Ecto neural progenitor cell (in vitro differentiated cells): ENCODE measurements at regions not wholly inside any gene's neighbourhood (a gene's known extent, or its start where the extent isn't known, plus 50 kb on each side); places are given as distances from the start of the nearest gene placed in this dataset.
"Not testable (repeated sequence)": the region's sequence is repeated elsewhere in the genome, so short reads cannot be mapped to it uniquely, and the experiment has no call there.

Source experiments
- DNase-seq: peaks from one replicate; pipeline ENCODE4 v3.0.0-alpha.2; 2018; ENCODE audit warnings: low spot score

DNA sequence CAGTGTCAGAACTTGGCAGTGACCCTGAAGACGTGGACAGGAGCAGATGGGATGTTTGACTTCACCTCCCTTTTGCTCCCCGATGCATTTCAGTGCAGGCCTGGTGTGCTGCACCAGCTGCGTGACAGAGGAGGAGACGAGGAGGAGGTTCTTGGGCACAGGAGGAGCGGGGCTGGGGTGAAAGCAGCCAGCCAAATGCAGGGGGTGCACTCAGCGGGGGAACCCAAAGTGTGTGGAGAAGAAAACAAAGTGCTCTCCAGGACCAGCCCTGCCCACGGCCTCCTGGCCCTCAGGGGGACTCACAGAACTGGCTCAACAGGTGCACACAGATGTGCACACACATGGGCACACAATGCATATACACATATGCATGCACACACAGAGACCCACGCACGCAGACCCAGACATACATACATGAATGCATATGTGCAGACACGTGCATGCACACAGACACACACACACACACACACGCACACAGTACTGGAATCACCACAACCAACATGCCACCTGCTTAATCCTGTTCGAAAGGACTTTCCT is 91.7 kb upstream of the SFSWAP start:
- DNase-seq: no peak

DNA sequence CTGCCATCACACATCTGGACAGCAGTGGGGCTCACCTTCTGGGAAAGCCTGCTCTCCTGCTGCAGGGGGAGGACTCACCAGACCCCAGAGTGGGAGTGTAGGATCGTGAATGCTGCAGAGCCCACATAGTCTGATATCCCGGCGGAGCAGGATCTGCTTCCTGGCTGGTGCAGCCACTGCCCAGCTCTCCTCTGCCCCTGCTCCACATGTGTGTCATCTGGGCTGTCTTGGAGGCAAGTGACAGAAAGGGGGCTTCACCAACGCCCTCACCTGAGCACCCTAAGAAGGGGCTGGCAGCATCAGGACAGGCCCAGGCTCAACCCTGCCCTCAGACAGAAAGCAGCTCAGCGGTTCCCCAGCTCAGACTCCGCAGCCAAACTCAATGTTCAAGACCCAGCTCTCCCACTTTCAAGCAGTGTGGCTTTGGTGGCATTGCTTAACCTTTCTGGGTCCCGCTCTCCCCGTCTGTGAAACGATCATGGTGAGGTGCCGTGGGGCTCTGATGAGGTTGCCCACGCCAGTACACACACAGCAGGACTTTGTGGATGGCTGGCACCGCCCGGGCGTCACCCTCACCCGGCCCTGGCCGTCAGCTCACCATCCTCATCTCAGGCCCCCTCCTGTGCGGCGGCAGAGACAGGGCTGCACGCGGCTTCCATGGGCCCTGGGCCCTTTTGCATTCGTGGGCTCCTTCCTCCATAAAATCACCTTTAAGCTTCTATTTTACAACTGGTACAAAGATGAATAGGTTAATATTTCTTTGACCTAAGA is 91.0 kb upstream of the SFSWAP start:
- no peak for DNase-seq

DNA sequence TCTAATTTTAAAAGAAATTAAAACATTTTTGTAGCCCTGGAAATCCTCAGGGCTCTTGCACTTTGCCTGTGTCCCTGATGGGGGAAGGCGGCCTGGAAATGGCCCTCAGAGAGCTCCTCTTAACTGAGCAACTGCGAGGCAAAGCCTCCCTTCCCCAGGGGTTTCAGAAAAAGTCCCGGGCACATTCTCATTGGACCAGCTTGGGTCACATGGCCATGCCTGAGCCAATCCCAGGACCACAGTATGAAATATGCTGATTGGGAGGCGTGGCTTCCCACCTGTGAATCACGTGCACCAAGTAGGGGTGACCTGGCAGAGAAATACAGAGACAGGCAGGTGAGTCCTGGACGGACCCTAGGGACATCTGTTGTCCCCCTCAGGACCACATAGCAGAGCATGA is 90.4 kb upstream of the SFSWAP start:
- DNase-seq: no peak

DNA sequence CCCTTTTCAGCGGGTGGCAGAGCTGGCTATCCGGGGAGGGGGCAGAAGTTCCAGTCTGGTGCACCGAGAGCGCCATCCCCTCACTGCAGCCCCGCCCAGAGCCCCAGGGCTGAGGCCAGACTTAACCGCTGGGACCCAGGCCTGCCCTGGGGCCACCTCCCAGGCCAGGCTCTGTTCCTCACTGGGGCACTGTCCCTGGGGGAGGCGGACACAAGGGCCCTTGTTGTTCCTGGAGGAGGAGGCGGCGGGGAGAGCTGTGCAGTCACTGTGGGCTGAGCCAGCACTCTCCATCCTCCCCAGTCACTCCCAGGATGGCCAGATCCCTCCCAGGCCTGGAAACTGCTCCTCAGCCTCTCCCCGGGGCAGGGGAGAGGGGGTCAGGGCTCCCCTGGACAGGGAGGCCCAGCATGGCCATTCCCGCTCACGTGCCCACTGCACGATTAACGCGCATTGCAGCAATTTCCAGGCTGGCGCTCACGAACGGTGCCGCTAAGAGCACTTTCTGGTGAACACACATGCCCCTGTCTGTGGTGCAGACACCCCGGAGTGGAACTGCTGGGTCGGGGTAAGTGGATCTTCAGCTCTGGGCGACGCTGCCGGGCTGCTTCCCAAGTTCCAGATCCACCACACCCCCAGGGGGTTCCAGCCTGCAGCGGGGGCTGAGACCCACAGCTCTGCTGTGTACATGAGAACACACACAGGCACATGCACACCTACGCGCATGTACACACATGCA is 89.8 kb upstream of the SFSWAP start:
- DNase-seq: no peak

DNA sequence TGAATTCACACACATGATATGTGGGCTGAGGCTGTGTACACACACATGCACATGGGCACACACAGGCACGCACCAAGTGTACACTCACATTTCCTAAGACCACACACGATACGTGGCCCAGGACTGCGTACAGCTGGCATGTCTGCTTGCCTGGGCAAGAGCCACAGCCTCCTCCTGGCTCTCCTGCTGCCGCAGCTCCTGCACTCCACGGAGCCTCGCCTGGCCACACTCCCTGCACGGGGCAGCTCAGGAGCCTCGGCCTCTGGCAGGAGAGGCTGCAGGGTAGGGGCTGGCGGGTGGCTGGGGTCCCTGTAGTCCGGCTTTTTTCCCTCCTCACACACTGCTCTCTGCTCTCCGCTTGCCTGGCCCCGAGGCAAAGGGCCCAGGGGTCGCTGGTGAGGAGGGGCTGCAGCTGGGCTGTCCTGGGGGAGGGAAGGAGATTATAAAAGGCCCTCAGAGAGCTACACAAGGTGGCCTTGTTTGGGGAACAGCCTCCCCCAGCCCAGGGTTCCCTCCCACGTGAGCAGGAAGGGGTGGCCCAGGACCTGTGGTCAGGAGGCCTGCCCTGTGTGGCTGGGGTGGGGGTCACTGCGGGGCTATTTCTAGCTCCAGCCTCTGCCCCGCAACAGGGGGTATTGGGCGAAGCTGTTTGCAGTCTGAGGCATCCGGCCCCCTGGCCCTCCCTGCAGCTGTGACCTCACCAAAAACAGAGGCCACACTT is 89.0 kb upstream of the SFSWAP start:
- DNase-seq: peak; percentile 85

DNA sequence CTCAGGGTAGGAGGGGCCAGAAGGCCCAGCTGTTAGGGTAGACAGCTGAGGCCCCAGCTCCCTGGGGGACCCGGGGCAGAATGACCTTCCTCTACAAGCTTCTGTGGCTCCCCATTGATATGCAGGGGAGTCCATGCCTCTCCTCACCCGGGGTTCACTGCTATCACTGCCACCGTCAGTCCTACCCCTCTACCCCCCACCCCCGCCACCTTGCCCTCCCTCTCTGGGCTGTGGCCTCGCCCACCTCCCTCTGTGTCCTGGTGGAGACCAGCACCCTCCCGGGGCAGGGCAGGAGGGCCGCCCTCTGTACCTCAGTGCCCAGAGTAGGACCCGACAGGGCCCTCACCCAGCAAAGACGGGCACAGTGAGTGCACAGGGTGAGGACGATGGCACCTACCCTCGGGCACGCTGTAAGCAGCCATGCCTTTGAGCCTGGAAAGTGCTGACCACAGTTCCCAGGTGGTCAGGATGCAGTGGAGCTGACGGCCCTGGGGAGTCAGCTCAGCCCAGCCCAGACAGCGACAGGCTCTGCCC is 88.4 kb upstream of the SFSWAP start:
- DNase-seq: no peak

DNA sequence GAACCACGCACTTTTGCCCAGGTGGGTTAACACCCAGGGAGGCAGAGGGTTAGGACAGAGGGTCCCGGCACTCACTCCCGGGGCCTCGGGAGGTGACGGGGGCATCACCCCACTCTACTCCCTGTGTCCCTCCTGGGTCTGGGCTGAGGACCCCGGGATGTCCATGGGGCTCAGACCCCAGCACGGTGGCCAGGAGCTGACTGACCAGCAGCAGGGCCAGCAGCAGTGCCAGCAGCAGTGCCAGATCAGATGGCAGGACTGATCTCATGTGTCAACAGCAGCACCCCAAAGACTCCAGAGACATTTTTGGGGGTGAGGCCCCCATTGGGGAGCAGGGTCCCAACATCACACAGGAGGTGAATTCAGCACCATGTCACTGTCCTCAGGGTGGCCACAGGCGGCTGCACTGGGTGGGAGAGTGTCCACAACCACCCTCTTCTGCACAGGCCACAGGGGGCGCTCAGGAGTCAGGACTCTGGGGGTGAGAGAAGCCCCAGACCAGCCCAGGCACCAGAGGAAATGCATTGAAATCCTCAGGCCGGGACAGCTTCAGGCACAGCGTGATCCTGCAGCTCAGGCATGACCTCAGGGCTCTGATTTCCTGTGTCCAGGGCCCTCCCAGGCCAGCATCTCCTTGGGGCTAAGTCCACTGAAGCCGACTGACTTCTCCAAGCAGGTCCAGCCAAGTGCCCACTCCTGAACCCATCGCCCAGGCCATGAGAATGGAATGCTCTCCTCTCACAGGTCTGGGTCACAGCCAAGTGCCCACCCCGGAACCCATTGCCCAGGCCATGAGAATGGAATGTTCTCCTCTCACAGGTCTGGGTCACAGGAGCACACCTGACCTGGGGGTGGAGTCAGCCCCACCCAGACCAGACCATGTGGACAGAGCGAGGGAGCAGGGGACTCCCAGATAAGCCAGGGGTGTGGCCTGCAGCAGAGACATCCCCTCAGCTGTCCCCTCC is 87.2 kb upstream of the SFSWAP start:
- not testable (repeated sequence) for DNase-seq

DNA sequence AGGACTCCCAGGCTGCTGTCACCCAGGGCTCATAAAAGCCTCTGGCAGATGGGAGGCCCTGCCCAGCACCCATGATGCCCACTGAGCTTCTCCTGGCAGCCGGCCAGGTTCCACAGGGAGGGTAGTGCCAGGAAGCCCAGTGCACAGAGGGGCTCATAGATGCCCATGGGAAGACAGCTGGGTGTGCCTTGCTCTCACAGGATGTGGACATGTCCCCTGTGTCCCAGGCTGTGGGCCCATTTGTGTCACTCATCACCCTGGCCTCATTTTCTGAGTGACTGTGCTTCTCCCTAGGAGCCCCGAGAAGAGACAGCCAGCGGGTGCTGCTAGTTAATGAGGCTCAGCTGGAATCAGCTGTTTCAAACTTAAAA is 86.5 kb upstream of the SFSWAP start:
- not testable (repeated sequence) for DNase-seq

DNA sequence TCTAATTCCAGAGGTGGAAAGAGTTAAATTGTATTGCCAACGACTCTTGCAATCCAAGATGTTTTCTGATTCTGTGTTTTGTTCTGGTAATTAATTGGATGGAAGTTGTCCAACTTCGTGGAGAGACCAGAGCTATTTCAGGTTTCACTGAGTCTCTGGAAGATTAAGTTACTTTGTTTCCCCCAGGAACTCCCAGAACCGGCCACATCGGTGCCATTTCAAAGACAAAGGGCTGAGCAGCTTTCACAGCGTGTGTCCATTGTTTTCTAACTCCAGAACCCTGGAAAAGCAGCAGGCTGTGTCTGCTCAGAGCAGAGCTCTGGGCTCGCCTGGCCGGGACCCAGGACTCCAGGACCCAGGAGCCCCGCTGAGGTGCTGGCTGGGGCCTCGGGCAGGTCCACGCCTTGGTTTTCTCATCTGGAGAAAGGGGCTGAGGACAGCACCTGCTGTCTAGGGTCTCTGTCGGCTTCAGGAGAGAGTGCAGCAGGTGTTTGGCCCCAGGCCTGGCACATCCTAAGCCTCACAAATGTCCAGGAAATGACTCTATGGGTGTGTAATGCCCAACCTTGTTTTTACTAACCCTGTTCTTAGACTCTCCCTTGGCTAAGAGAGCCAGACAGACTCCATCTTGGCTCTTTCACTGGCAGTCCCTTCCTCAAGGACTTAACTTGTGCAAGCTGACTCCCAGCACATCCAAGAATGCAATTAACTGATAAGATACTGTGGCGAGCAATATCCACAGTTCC is 86.0 kb upstream of the SFSWAP start:
- DNase-seq: not testable (repeated sequence)

DNA sequence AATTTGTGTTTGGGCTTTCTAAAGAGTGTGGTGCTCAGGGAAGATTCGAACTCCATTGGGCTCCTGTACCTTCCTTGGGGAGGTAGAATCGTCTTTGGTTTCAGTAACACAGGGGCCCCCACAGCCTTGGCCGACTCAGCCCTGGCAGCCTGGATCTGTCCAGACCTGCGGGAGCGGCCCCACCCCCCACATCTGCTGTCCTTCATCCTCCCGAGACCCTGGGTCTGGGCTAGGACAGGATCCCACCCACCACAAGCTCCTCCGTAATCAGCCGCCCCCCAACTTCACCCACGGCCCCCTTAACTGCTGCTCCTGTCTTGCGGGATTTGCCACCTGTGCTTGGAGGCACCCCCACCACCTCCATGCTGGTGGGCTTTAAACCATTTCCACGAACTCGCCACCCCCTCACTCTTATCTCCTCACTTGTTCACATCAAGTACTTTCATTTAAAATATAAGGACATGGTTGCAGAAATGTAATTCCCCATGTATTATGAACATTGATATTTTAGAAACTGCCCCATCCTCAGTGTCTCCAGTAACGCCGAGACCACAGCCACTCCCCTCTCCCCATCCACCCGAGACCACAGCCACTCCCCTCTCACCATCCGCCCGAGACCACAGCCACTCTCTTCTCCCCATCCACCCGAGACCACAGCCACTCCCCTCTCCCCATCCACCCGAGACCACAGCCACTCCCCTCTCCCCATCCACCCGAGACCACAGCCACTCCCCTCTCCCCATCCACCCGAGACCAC is 84.7 kb upstream of the SFSWAP start:
- DNase-seq: not testable (repeated sequence)

DNA sequence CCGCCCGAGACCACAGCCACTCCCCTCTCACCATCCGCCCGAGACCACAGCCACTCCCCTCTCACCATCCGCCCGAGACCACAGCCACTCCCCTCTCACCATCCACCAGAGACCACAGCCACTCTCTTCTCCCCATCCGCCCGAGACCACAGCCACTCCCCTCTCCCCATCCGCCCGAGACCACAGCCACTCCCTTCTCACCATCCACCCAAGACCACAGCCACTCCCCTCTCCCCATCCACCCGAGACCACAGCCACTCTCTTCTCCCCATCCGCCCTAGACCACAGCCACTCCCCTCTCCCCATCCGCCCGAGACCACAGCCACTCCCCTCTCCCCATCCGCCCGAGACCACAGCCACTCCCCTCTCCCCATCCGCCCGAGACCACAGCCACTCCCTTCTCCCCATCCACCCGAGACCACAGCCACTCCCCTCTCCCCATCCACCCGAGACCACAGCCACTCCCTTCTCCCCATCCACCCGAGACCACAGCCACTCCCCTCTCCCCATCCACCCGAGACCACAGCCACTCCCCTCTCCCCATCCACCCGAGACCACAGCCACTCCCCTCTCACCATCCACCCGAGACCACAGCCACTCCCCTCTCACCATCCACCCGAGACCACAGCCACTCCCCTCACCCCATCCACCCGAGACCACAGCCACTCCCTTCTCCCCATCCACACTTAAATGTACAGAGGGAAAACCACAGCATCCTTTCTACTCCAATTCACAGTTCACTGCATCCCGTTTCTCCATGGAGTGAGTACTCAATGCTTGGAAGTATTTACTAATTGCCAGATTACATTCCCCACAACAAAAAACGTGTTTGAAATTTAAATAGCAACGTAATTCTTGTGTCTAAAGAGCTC is 83.5 kb upstream of the SFSWAP start:
- DNase-seq: not testable (repeated sequence)

DNA sequence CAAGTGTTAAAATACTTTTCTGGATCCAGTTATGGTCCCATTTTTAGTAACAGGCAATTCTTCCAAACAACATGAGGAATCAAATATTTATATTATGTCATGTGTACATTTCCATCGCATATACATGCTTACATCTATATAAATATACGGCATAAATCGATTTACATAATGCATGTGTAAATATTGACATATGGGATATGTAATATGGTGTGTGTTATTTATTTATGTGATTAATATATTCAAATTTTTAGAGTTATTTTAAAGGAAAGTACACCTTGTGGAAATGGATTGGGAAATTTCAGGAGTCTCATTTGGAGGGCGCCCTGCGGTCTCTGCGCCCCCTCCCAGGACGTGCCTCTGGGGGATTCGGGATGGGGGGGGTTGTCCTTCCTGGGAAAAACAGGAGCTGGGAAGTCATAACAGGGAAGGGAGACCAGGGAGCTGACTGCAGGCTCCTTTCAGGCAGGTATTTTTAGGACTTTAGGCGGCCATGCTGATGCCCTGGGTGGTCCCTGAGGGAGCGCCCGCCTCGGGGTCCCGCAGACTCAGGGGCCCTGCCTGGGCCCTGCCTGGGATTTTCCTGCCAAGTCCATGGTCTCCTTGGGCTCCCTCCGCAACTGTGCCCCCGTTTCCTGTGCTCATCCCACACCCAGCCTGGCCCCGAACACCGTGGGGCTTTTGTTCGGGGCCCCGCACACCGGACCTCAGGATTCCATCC is 82.7 kb upstream of the SFSWAP start:
- DNase-seq: peak; percentile 42

DNA sequence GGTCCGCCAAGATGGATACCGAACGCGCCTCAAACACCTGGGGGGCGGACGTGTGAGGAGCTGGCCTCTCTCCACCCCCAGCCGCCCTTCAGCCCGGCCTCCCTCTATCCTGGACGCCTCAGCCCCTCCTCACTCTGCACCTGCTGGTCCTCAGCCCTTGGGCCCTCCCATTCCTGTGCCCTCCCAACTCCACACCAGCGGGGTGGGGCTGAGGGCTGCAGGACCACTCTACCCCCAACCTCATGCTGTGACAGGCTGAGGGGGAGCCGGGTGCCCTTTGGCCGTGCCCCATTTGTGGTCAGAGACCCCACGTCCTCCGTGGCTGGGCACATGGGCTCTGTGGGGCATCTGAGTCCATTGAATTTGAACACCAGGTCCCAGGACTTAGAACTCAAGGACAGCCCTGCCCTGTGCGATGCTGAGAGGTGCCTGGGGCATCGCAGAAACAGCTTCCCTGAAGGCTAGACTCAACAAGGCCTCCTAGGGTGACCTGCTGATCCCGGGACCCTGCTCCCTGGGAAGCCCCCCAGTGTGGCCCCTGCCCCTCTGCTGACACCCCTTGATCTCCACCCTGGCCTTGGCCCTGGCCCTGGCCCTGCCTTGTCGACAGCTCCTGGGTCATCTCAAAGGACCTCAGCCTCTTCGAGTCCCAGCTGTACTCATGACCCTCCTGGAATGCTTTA is 82.0 kb upstream of the SFSWAP start:
- DNase-seq: peak; percentile 51

DNA sequence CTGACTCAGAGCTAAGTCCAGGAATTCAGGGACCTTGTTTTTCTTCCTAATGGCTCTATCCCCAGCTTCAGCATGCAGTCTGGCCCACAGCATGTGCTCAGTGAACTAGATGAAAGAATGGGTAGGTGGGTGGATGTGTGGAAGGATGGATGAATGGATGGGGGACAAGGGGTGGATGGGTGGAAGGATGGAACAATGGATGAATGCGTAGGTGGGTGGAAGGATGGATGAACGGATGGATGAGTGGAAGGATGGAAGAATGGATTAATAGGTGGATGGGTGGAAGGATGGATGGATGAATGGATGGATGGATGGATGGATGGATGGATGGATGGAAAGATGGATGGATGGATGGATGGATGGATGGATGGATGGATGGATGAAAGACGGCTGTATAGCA is 79.7 kb upstream of the SFSWAP start:
- DNase-seq: no peak

DNA sequence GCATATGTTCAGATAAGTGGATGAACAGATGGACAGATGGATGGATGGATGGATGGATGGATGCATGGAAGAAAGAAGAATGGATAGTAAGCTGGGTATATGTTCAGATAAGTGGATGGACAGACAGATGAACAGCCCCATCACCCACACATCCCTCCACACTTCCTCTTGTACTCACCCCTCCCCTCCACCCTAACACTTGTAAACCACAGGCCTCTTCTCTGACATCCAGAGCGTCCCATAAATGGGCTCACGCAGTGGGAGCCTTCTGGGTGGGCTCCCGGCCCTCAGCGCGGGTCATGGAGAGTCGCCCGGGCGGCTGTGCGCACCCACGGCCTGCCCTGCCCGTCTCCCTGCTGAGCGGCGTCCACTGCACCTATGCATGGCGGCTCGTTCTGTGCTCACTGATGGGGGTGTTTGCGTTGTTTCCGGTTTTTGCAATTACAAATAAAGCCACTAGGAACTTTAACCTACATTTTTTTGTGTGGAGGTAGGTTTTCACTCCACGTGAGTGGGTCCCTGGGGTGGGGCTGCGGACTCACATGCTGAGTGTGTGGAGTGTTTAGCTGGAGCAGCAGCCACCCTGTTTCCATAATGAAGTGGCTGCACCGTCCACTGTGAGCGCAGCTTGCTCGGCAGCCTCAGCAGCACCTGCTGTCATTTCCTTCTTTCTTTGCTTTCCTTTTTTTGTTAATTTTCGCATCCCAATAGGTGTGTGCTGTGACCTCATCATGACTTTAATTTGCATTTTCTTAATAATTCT is 78.8 kb upstream of the SFSWAP start:
- DNase-seq: not testable (repeated sequence)

DNA sequence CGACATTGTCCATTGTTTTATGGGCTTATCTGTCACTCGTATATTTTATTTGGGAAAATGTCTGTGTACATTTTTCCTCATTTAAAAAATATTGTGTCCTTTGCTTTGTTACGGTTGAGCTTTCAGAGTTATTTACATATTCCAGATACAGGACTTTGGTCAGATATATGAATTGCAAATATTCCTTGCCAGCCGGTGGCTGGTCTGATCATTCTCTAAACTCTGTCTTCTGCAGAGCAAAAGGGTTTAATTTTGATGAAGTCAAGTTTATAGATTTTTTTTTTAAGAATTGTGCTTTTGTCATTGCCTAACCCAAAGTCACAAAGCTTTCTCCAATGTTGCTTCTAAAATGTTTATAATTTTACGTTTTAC is 78.3 kb upstream of the SFSWAP start:
- DNase-seq: not testable (repeated sequence)

DNA sequence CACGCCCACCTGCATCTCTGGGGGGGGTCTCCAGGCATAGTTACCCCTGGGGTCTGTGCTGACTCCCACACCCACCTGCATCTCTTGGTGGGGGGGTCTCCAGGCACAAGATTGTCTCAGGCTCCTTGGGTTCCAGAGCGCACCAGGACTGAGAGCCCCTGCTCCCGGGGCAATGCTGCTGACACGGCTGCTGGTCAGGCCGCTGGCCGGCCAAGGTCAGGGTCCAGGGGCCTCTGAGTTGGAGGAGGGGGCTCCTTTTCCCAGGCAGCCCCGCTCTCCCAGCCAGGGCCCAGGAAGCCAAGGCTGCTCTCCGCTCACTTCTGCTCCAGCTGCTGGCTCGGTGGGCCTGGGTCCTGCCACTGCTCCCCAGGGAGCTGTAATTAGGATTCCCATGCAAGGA is 77.3 kb upstream of the SFSWAP start:
- not testable (repeated sequence) for DNase-seq
